Fibroblast of villous mesenchyme (primary cell): ENCODE measurements at regions not wholly inside any gene's neighbourhood (a gene's known extent, or its start where the extent isn't known, plus 50 kb on each side); places are given as distances from the start of the nearest gene placed in this dataset.

ENCODE experiments used
- DNase-seq: peaks from one replicate; pipeline ENCODE4 v3.0.0-alpha.2; 2010; ENCODE audit warnings: low read depth
- H3K4me3 ChIP-seq: 2 replicates; pipeline ENCODE4 v1.5.1; 2011; ENCODE audit warnings: low read depth, mild to moderate bottlenecking, low read length
- TF ChIP-seq, protein P1 (sequence below): IDR thresholded peaks from 2 replicates; pipeline ENCODE4 v1.5.1; 2012; ENCODE audit warnings: low read depth, mild to moderate bottlenecking, low read length; ENCODE audit not compliant: insufficient read depth

DNA sequence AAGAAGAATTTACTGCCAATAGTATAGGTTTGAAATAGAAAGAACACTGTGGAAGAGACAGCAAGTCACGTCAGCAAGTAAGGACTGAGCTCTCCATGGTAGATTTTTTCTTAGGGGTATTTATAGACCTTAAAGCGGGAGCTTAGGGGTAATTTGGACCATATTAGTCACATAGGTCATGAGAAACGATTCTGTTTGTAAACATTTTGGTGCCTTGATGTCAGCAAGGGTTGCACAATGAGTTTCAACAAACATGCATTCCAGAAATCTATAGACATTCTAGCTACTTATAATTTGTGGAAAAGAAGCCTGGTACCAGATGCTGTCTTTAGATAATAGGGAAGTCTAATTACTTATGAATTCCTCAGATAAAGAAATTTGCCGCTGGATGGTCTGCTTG, 624.7 kb downstream of the TDRD15 start:
- peak; percentile 67 for DNase-seq
- no peak overlapping the region for H3K4me3 ChIP-seq
- TF ChIP-seq, protein P1, sequence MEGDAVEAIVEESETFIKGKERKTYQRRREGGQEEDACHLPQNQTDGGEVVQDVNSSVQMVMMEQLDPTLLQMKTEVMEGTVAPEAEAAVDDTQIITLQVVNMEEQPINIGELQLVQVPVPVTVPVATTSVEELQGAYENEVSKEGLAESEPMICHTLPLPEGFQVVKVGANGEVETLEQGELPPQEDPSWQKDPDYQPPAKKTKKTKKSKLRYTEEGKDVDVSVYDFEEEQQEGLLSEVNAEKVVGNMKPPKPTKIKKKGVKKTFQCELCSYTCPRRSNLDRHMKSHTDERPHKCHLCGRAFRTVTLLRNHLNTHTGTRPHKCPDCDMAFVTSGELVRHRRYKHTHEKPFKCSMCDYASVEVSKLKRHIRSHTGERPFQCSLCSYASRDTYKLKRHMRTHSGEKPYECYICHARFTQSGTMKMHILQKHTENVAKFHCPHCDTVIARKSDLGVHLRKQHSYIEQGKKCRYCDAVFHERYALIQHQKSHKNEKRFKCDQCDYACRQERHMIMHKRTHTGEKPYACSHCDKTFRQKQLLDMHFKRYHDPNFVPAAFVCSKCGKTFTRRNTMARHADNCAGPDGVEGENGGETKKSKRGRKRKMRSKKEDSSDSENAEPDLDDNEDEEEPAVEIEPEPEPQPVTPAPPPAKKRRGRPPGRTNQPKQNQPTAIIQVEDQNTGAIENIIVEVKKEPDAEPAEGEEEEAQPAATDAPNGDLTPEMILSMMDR, result no peak

- DNase-seq, result no peak
- TF ChIP-seq, protein P1, result peak; percentile 39
- no peak overlapping the region for H3K4me3 ChIP-seq
Observed at GRCh38 chr2:21754164-21754788, 630.5 kb downstream of the TDRD15 start.

DNA sequence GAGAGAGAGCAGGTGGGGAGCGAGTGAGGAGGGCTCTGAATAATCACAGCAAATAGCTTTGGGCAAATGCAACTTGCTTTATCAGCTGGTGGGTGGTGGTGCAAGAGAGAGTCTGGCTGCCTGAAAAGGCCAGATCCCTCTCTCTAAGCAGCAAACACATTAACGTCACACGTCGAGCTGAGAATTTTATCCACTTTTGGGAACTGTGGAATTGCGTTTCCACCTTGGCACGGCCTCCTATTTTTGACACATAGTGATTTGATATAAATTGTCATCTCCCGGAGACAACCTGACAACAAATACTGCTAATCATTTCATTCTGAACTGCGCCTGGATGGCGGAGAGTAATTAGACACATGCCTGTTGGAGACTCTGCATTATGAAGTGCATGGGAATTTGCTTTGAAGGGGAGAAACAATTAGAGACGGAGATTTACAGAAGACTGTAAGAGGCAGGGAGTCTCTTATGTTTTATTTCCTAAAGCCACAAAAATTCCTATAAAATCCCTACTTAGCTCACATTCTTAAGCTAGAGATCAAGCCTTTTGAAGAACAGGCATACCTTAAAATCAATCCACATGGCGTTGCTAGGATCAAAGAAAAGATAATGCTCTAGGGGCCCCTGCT, 634.1 kb downstream of the TDRD15 start:
- no peak overlapping the region for H3K4me3 ChIP-seq
- TF ChIP-seq, protein P1, result no peak
- DNase-seq, result no peak

- TF ChIP-seq, protein P1, result no peak
- no peak overlapping the region for H3K4me3 ChIP-seq
- no peak for DNase-seq
Observed at GRCh38 chr2:21759819-21760218, 636.1 kb downstream of the TDRD15 start.

DNA sequence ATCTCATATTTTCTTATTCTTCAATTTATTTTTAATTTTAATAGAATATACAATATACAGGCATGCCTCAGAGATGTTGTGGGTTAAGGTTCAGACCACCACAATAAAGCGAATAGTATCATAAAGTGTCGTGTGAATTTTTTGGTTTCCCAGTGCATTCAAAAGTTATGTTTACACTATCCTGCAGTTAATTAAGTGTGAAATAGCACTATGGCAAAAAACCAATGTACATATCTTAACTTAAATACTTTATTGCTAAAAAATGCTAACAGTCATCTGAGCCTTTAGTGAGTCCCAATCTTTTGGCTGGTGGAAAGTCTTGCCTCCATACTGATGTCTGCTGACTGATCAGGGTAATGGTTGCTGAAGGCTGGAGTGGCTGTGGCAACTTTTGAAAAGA, 637.6 kb downstream of the TDRD15 start:
- no peak for DNase-seq
- no peak overlapping the region for H3K4me3 ChIP-seq
- TF ChIP-seq, protein P1, result no peak

DNA sequence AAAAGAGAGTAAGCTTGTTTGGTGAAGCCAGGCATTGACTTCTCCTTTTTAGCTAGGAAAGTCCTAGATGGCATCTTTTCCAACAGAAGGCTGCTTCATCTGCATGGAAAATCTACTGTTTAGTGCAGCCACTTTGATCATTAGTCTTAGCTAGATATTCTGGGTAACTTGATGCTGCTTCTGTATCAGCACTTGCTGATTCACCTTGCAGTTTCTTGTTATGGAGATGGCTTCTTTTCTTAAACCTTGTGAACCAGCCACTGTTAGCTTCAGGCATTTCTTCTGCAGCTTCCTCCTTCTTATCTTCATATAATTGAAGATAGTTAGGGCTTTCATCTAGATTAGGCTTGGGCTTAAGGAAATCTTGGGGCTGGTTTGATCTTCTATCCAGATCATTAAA, 639.7 kb downstream of the TDRD15 start:
- TF ChIP-seq, protein P1, result no peak

More for the DNA sequence above, 639.7 kb downstream of the TDRD15 start:
- no peak for DNase-seq
- H3K4me3 ChIP-seq, result no peak overlapping the region
